B cell (primary cell): ENCODE measurements at regions not wholly inside any gene's neighbourhood (a gene's known extent, or its start where the extent isn't known, plus 50 kb on each side); places are given as distances from the start of the nearest gene placed in this dataset.

Source experiments
- ATAC-seq: fragments of 200-7000 bp; cut with Tn5 transposase; one replicate; pipeline ENCODE4 v1.10.0; 2021; ENCODE audit warnings: low read depth, mild to moderate bottlenecking, moderate number of reproducible peaks, moderate library complexity
- CTCF ChIA-PET: fragments of 350-600 bp; sonication (Branson Sonifier 250); formaldehyde crosslinking; loops from one replicate; lab custom pipeline; 2021; ENCODE audit warnings: antibody characterized with exemption, inconsistent platforms; lab: Charles Lee
- POLR2A ChIA-PET: fragments of 350-600 bp; sonication (Branson Sonifier 250); formaldehyde crosslinking; loops from one replicate; lab custom pipeline; 2021; ENCODE audit warnings: antibody characterized with exemption; lab: Charles Lee
- DNase-seq: peaks from one replicate; pipeline ENCODE4 v3.0.0; 2013
- H2AFZ ChIP-seq: 2 replicates; pipeline ENCODE4 v1.6.1; 2012; ENCODE audit warnings: mild to moderate bottlenecking, low read depth, low read length; ENCODE audit not compliant: insufficient read depth, poor library complexity, severe bottlenecking
- H3K27ac ChIP-seq, 2 donors: 1 replicate in 1 of 2; 2 replicates in 1 of 2; pipeline ENCODE4 v1.5.1; 2012 to 2013; ENCODE audit warnings: low read length in 2 of 2, mild to moderate bottlenecking in 2 of 2, moderate library complexity in 1 of 2
- H3K27me3 ChIP-seq, 4 experiments: fragments of 200-600 bp in 1 of 4; sonication (generic) in 1 of 4; replicated peaks in 1 of 4; 1 replicate in 2 of 4; 2 replicates in 2 of 4; pipeline versions ENCODE4 v1.6.1 to v1.7.0; 2013 to 2016; ENCODE audit warnings: low read length in 3 of 4, mild to moderate bottlenecking in 2 of 4, mixed read lengths in 1 of 4, moderate library complexity in 1 of 4; ENCODE audit not compliant: insufficient read depth in 4 of 4, control insufficient read depth in 3 of 4; ENCODE audit errors: control extremely low read depth in 1 of 4
- H3K36me3 ChIP-seq, 2 experiments: replicated peaks in 1 of 2; 1 replicate in 1 of 2; 2 replicates in 1 of 2; pipeline versions ENCODE4 v1.6.1 to v1.7.1; 2013; ENCODE audit warnings: low read length in 1 of 2; ENCODE audit not compliant: insufficient read depth in 2 of 2, control insufficient read depth in 1 of 2; ENCODE audit errors: control extremely low read depth in 1 of 2, extremely low read depth in 1 of 2
- H3K4me1 ChIP-seq, 2 donors: fragments of 200-600 bp in 1 of 2; sonication (generic) in 1 of 2; 1 replicate in 1 of 2; 2 replicates in 1 of 2; pipeline versions ENCODE4 v1.5.1 to v1.6.1; 2013 to 2017; ENCODE audit warnings: low read length in 2 of 2; ENCODE audit not compliant: control insufficient read depth in 2 of 2, insufficient read depth in 2 of 2
- H3K4me2 ChIP-seq: replicated peaks from 2 replicates; pipeline ENCODE3; 2012; ENCODE audit warnings: mild to moderate bottlenecking, low read depth, low read length; ENCODE audit not compliant: poor library complexity, severe bottlenecking
- H3K4me3 ChIP-seq, 5 experiments: fragments of 200-600 bp in 1 of 5; sonication (generic) in 1 of 5; 1 replicate in 3 of 5; 2 replicates in 2 of 5; pipeline versions ENCODE4 v1.5.1 to v1.7.0; 2011 to 2016; ENCODE audit warnings: low read length in 4 of 5, mild to moderate bottlenecking in 4 of 5, low read depth in 2 of 5, control low read depth in 1 of 5, moderate library complexity in 1 of 5; ENCODE audit not compliant: insufficient read depth in 1 of 5; ENCODE audit errors: control extremely low read depth in 1 of 5, extremely low read depth in 1 of 5
- H3K79me2 ChIP-seq: fragments of 200-600 bp; sonication (generic); one replicate; pipeline ENCODE4 v1.6.0; 2016; ENCODE audit warnings: low read length; ENCODE audit not compliant: control insufficient read depth, insufficient read depth
- H3K9ac ChIP-seq: fragments of 200-600 bp; sonication (generic); 2 replicates; pipeline ENCODE4 v1.6.1; 2017; ENCODE audit warnings: mild to moderate bottlenecking, low read length, moderate library complexity
- H3K9me3 ChIP-seq, 3 donors: one replicate each; pipeline versions ENCODE4 v1.6.1 to v1.7.1; 2013; ENCODE audit warnings: low read length in 2 of 3; ENCODE audit not compliant: control insufficient read depth in 2 of 3, insufficient read depth in 1 of 3; ENCODE audit errors: control extremely low read depth in 1 of 3
- H4K20me1 ChIP-seq: 2 replicates; pipeline ENCODE4 v1.6.0; 2012; ENCODE audit warnings: mild to moderate bottlenecking, low read length; ENCODE audit not compliant: insufficient read depth, control insufficient read depth, poor library complexity, severe bottlenecking
- H3K27ac Mint-ChIP-seq: one replicate; pipeline ENCODE4 v1.8.0; 2021; ENCODE audit warnings: mixed read lengths
- H3K27me3 Mint-ChIP-seq: one replicate; pipeline ENCODE4 v1.8.0; 2021; ENCODE audit warnings: mixed read lengths
- H3K4me1 Mint-ChIP-seq: one replicate; pipeline ENCODE4 v1.8.0; 2021; ENCODE audit warnings: mixed read lengths
- H3K4me3 Mint-ChIP-seq: one replicate; pipeline ENCODE4 v1.8.0; 2021; ENCODE audit warnings: mixed read lengths
- H3K9me3 Mint-ChIP-seq: one replicate; pipeline ENCODE4 v1.8.0; 2022; ENCODE audit warnings: mixed read lengths; ENCODE audit not compliant: insufficient read depth
- EZH2 ChIP-seq: IDR thresholded peaks from 2 replicates; pipeline ENCODE4 v1.6.1; 2012; ENCODE audit warnings: borderline replicate concordance, low read depth, mild to moderate bottlenecking, moderate library complexity, low read length; ENCODE audit not compliant: insufficient read depth, poor library complexity, severe bottlenecking
- WGBS: methylation state at CpG from one replicate; pipeline ENCODE4 v1.1.5; 2013; ENCODE audit warnings: missing lambda C conversion rate; ENCODE audit not compliant: insufficient coverage; 5-methylcytosine and 5-hydroxymethylcytosine counted together
- intact Hi-C: fragments of 100-400 bp; cut with micrococcal nuclease; formaldehyde crosslinking; loops from one replicate; pipeline ENCODE4 v1.10.0; 2022
- TF ChIP-seq, protein P1 (sequence below): fragments of 200-600 bp; IDR thresholded peaks from one replicate; pipeline ENCODE4 v1.8.0; 2022; ENCODE audit warnings: antibody characterized with exemption, mild to moderate bottlenecking

DNA sequence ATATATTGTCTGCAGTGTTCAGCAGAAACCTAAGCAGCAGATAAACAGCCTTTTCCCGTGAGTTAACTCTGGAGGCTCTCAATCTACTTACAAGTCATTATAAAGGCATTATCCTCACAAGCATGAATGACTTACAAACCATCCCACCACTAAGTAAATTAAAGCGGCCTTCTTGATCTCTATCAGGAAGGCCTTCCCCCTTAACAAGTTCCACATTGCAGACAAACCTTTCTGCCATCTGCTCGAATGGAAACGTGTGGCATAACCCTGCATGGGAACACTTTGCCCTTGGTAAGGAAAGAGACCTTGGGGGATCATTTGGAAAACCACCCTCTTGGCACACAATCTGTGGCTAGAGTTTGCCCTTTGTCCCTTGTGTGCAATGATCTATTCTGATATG, 199.5 kb downstream of the OSR1 start:
- no peak overlapping the region for H3K27ac Mint-ChIP-seq
- no peak overlapping the region for H3K27ac ChIP-seq
- POLR2A ChIA-PET, result no interaction called here
- H3K4me3 ChIP-seq, result no peak overlapping the region
- no peaks in the 10 kb centered on the region for H3K9me3 Mint-ChIP-seq
- no peaks in the 10 kb centered on the region for H3K79me2 ChIP-seq
- H3K27me3 ChIP-seq, result no peaks in the 10 kb centered on the region
- DNase-seq (no peak), ATAC-seq (no peak)
- CTCF ChIA-PET, result no interaction called here
- intact Hi-C loops, result no loop called here
- H3K9me3 ChIP-seq, result no peaks in the 10 kb centered on the region
- H3K36me3 ChIP-seq, result no peaks in the 10 kb centered on the region
- H4K20me1 ChIP-seq, result no peaks in the 10 kb centered on the region
- H3K9ac ChIP-seq, result no peak overlapping the region
- no peaks in the 10 kb centered on the region for H3K4me1 ChIP-seq
- no peak for TF ChIP-seq EZH2
- TF ChIP-seq, protein P1, sequence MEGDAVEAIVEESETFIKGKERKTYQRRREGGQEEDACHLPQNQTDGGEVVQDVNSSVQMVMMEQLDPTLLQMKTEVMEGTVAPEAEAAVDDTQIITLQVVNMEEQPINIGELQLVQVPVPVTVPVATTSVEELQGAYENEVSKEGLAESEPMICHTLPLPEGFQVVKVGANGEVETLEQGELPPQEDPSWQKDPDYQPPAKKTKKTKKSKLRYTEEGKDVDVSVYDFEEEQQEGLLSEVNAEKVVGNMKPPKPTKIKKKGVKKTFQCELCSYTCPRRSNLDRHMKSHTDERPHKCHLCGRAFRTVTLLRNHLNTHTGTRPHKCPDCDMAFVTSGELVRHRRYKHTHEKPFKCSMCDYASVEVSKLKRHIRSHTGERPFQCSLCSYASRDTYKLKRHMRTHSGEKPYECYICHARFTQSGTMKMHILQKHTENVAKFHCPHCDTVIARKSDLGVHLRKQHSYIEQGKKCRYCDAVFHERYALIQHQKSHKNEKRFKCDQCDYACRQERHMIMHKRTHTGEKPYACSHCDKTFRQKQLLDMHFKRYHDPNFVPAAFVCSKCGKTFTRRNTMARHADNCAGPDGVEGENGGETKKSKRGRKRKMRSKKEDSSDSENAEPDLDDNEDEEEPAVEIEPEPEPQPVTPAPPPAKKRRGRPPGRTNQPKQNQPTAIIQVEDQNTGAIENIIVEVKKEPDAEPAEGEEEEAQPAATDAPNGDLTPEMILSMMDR, result no peak
- WGBS, result 60% methylated on average over 1 of the region's 4 CpGs
- no peak overlapping the region for H2AFZ ChIP-seq
- no peak overlapping the region for H3K4me3 Mint-ChIP-seq
- no peaks in the 10 kb centered on the region for H3K27me3 Mint-ChIP-seq
- H3K4me2 ChIP-seq, result no peak overlapping the region
- H3K4me1 Mint-ChIP-seq, result no peaks in the 10 kb centered on the region

DNA sequence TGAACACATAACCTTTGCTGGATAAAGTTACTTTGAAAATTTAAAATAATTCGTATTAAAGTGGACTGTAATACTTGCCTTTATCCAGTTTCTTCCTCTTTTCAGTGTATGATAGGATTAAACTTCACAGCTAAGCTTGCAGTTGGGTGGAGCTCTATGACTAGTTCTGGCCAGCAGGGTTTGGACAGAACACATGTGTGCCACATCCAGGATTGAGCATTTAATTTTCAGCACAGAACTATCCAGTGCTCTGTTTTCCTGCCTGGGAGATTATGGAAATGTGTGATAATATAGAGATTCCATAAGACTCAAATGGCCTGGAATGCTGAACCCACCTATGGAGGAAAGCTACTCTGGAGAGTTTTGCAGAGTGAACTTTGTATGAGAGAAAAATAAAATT, 200.2 kb downstream of the OSR1 start:
- Histone ChIP-seq H2AFZ (no peak overlapping the region), H3K79me2 (no peaks in the 10 kb centered on the region), H3K27me3 (no peaks in the 10 kb centered on the region), H3K9ac (no peak overlapping the region), H3K4me3 (no peak overlapping the region), H3K27ac (no peak overlapping the region), H3K9me3 (no peaks in the 10 kb centered on the region), H3K4me1 (no peaks in the 10 kb centered on the region), H4K20me1 (no peaks in the 10 kb centered on the region), H3K4me2 (no peak overlapping the region), H3K36me3 (no peaks in the 10 kb centered on the region)
- Mint-ChIP-seq H3K4me1 (no peaks in the 10 kb centered on the region), H3K4me3 (no peak overlapping the region), H3K9me3 (no peaks in the 10 kb centered on the region), H3K27ac (no peak overlapping the region), H3K27me3 (no peaks in the 10 kb centered on the region)
- no peak for TF ChIP-seq EZH2
- TF ChIP-seq, protein P1, result no peak
- DNase-seq, result no peak
- intact Hi-C loops, result no loop called here
- ChIA-PET CTCF (no interaction called here), POLR2A (no interaction called here)
- ATAC-seq, result no peak
- no CpG with 5 or more reads among the region's 1 CpG for WGBS
